GM23338 (cell line): ENCODE measurements at regions not wholly inside any gene's neighbourhood (a gene's known extent, or its start where the extent isn't known, plus 50 kb on each side); places are given as distances from the start of the nearest gene placed in this dataset.

Experiments used
- CREB1 ChIP-seq: fragments of 250-450 bp; sonication (Bioruptor Pico); IDR thresholded peaks from 2 replicates; pipeline ENCODE4 v1.5.0; 2020; ENCODE audit warnings: low read depth, mild to moderate bottlenecking, moderate library complexity
- EZH2 ChIP-seq: fragments of 200-600 bp; sonication (generic); IDR thresholded peaks from one replicate; pipeline ENCODE4 v1.8.0; 2017; ENCODE audit warnings: antibody characterized with exemption, mild to moderate bottlenecking, low read depth; ENCODE audit not compliant: unreplicated experiment
- EZH2phosphoT487 ChIP-seq: fragments of 200-600 bp; sonication (generic); IDR thresholded peaks from one replicate; pipeline ENCODE4 v1.8.1; 2018; ENCODE audit warnings: antibody characterized with exemption; ENCODE audit not compliant: unreplicated experiment
- JUNB ChIP-seq: IDR thresholded peaks from one replicate; pipeline ENCODE4 v1.6.1; 2016; ENCODE audit warnings: antibody characterized with exemption; ENCODE audit not compliant: unreplicated experiment
- NANOG ChIP-seq: IDR thresholded peaks from 2 replicates; pipeline ENCODE4 v1.6.1; 2016; ENCODE audit warnings: antibody characterized with exemption, borderline replicate concordance
- POLR2AphosphoS5 ChIP-seq: IDR thresholded peaks from 2 replicates; pipeline ENCODE4 v1.6.1; 2016; ENCODE audit warnings: antibody characterized with exemption, low read depth
- STAT1 ChIP-seq: IDR thresholded peaks from one replicate; pipeline ENCODE4 v1.6.1; 2016; ENCODE audit warnings: antibody characterized with exemption; ENCODE audit not compliant: unreplicated experiment
- ZNF114 ChIP-seq: fragments of 250-450 bp; sonication (Bioruptor Pico); IDR thresholded peaks from 2 replicates; pipeline ENCODE4 v1.5.0; 2020; ENCODE audit warnings: mild to moderate bottlenecking, moderate library complexity
- ZNF331 ChIP-seq: fragments of 250-450 bp; sonication (Bioruptor Pico); IDR thresholded peaks from 2 replicates; pipeline ENCODE4 v1.5.0; 2020; ENCODE audit warnings: low read depth, mild to moderate bottlenecking, moderate library complexity
- TF ChIP-seq, protein P1 (sequence below), 2 experiments: fragments of 200-600 bp in 1 of 2; sonication (generic) in 1 of 2; conservative IDR thresholded peaks; 2 replicates each; pipeline versions ENCODE4 v1.5.1 to v1.6.1; 2016 to 2017; ENCODE audit warnings: antibody characterized with exemption in 2 of 2, low read depth in 2 of 2, mild to moderate bottlenecking in 2 of 2, moderate library complexity in 1 of 2
- TF ChIP-seq, protein P2 (sequence below): IDR thresholded peaks from one replicate; pipeline ENCODE4 v1.6.1; 2018; ENCODE audit warnings: antibody characterized with exemption; ENCODE audit not compliant: unreplicated experiment
- TF ChIP-seq, protein P3 (sequence below): IDR thresholded peaks from 2 replicates; pipeline ENCODE4 v1.6.1; 2016; ENCODE audit warnings: antibody characterized with exemption
- TF ChIP-seq, protein P4 (sequence below): fragments of 250-450 bp; sonication (Bioruptor Pico); IDR thresholded peaks from 2 replicates; pipeline ENCODE4 v1.5.0; 2020; ENCODE audit warnings: mild to moderate bottlenecking, moderate library complexity

DNA sequence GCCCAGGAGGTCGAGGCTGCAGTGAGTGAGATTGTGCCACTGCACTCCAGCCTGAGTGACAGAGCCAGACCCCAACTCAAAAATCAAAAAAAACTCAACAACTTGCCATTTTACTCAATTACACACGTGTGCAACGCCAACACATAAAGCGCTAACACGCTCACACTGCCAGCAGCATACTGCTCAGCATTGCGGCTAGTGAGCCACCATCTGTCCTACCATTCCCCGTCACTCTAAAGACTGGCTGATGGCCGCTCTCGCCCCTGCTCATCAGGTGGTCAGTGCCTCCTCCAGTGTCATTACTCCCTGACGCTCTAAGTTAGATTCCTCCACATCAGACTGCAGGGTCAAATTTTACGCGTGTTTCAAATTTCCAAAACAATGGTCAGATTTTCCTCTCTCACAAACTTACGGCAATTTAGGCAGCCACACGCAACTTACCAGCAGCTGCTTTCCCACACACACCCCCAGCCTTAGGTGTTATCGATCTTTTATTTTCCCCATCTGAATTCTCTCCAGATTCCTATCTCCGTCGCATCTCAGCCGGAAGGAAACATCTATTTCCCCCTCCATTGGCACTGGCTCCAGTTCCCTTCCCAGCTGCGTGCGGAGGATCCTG is 240.8 kb downstream of the C16orf95 start:
- TF ChIP-seq, protein P1, sequence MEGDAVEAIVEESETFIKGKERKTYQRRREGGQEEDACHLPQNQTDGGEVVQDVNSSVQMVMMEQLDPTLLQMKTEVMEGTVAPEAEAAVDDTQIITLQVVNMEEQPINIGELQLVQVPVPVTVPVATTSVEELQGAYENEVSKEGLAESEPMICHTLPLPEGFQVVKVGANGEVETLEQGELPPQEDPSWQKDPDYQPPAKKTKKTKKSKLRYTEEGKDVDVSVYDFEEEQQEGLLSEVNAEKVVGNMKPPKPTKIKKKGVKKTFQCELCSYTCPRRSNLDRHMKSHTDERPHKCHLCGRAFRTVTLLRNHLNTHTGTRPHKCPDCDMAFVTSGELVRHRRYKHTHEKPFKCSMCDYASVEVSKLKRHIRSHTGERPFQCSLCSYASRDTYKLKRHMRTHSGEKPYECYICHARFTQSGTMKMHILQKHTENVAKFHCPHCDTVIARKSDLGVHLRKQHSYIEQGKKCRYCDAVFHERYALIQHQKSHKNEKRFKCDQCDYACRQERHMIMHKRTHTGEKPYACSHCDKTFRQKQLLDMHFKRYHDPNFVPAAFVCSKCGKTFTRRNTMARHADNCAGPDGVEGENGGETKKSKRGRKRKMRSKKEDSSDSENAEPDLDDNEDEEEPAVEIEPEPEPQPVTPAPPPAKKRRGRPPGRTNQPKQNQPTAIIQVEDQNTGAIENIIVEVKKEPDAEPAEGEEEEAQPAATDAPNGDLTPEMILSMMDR (conservative IDR thresholded peaks at IDR 0.05; ENCODE audit: low read depth in 2 of 2), result no peak
- TF ChIP-seq POLR2AphosphoS5 (no peak), EZH2 (no peak), EZH2phosphoT487 (no peak), ZNF331 (CRISPR knock-in tag) (no peak), JUNB (no peak), CREB1 (CRISPR knock-in tag) (no peak), STAT1 (no peak), ZNF114 (CRISPR knock-in tag) (no peak), NANOG (no peak)
- TF ChIP-seq, protein P2, sequence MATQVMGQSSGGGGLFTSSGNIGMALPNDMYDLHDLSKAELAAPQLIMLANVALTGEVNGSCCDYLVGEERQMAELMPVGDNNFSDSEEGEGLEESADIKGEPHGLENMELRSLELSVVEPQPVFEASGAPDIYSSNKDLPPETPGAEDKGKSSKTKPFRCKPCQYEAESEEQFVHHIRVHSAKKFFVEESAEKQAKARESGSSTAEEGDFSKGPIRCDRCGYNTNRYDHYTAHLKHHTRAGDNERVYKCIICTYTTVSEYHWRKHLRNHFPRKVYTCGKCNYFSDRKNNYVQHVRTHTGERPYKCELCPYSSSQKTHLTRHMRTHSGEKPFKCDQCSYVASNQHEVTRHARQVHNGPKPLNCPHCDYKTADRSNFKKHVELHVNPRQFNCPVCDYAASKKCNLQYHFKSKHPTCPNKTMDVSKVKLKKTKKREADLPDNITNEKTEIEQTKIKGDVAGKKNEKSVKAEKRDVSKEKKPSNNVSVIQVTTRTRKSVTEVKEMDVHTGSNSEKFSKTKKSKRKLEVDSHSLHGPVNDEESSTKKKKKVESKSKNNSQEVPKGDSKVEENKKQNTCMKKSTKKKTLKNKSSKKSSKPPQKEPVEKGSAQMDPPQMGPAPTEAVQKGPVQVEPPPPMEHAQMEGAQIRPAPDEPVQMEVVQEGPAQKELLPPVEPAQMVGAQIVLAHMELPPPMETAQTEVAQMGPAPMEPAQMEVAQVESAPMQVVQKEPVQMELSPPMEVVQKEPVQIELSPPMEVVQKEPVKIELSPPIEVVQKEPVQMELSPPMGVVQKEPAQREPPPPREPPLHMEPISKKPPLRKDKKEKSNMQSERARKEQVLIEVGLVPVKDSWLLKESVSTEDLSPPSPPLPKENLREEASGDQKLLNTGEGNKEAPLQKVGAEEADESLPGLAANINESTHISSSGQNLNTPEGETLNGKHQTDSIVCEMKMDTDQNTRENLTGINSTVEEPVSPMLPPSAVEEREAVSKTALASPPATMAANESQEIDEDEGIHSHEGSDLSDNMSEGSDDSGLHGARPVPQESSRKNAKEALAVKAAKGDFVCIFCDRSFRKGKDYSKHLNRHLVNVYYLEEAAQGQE, result no peak
- TF ChIP-seq, protein P3, sequence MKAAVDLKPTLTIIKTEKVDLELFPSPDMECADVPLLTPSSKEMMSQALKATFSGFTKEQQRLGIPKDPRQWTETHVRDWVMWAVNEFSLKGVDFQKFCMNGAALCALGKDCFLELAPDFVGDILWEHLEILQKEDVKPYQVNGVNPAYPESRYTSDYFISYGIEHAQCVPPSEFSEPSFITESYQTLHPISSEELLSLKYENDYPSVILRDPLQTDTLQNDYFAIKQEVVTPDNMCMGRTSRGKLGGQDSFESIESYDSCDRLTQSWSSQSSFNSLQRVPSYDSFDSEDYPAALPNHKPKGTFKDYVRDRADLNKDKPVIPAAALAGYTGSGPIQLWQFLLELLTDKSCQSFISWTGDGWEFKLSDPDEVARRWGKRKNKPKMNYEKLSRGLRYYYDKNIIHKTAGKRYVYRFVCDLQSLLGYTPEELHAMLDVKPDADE, result no peak
- TF ChIP-seq, protein P4, sequence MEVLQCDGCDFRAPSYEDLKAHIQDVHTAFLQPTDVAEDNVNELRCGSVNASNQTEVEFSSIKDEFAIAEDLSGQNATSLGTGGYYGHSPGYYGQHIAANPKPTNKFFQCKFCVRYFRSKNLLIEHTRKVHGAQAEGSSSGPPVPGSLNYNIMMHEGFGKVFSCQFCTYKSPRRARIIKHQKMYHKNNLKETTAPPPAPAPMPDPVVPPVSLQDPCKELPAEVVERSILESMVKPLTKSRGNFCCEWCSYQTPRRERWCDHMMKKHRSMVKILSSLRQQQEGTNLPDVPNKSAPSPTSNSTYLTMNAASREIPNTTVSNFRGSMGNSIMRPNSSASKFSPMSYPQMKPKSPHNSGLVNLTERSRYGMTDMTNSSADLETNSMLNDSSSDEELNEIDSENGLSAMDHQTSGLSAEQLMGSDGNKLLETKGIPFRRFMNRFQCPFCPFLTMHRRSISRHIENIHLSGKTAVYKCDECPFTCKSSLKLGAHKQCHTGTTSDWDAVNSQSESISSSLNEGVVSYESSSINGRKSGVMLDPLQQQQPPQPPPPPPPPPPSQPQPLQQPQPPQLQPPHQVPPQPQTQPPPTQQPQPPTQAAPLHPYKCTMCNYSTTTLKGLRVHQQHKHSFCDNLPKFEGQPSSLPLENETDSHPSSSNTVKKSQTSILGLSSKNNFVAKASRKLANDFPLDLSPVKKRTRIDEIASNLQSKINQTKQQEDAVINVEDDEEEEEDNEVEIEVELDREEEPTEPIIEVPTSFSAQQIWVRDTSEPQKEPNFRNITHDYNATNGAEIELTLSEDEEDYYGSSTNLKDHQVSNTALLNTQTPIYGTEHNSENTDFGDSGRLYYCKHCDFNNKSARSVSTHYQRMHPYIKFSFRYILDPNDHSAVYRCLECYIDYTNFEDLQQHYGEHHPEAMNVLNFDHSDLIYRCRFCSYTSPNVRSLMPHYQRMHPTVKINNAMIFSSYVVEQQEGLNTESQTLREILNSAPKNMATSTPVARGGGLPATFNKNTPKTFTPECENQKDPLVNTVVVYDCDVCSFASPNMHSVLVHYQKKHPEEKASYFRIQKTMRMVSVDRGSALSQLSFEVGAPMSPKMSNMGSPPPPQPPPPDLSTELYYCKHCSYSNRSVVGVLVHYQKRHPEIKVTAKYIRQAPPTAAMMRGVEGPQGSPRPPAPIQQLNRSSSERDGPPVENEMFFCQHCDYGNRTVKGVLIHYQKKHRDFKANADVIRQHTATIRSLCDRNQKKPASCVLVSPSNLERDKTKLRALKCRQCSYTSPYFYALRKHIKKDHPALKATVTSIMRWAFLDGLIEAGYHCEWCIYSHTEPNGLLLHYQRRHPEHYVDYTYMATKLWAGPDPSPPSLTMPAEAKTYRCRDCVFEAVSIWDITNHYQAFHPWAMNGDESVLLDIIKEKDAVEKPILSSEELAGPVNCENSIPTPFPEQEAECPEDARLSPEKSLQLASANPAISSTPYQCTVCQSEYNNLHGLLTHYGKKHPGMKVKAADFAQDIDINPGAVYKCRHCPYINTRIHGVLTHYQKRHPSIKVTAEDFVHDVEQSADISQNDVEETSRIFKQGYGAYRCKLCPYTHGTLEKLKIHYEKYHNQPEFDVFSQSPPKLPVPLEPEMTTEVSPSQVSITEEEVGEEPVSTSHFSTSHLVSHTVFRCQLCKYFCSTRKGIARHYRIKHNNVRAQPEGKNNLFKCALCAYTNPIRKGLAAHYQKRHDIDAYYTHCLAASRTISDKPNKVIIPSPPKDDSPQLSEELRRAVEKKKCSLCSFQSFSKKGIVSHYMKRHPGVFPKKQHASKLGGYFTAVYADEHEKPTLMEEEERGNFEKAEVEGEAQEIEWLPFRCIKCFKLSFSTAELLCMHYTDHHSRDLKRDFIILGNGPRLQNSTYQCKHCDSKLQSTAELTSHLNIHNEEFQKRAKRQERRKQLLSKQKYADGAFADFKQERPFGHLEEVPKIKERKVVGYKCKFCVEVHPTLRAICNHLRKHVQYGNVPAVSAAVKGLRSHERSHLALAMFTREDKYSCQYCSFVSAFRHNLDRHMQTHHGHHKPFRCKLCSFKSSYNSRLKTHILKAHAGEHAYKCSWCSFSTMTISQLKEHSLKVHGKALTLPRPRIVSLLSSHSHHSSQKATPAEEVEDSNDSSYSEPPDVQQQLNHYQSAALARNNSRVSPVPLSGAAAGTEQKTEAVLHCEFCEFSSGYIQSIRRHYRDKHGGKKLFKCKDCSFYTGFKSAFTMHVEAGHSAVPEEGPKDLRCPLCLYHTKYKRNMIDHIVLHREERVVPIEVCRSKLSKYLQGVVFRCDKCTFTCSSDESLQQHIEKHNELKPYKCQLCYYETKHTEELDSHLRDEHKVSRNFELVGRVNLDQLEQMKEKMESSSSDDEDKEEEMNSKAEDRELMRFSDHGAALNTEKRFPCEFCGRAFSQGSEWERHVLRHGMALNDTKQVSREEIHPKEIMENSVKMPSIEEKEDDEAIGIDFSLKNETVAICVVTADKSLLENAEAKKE (CRISPR knock-in tag), result no peak
